HL-60 (cell line): ENCODE measurements at regions not wholly inside any gene's neighbourhood (a gene's known extent, or its start where the extent isn't known, plus 50 kb on each side); places are given as distances from the start of the nearest gene placed in this dataset.

Experiments
- GABPA ChIP-seq: IDR thresholded peaks from 2 replicates; pipeline ENCODE4 v1.6.1; 2012; ENCODE audit warnings: low read depth
- POLR2AphosphoS5 ChIP-seq: IDR thresholded peaks from 2 replicates; pipeline ENCODE4 v1.6.1; 2012; ENCODE audit warnings: low read depth
- TF ChIP-seq, protein P1 (sequence below): IDR thresholded peaks from one replicate; pipeline ENCODE4 v1.5.1; 2011; ENCODE audit warnings: low read length, control low read depth, inconsistent platforms; ENCODE audit not compliant: insufficient read depth
- TF ChIP-seq, protein P2 (sequence below): IDR thresholded peaks from 2 replicates; pipeline ENCODE4 v1.6.1; 2012; ENCODE audit warnings: low read depth; ENCODE audit not compliant: insufficient replicate concordance

DNA sequence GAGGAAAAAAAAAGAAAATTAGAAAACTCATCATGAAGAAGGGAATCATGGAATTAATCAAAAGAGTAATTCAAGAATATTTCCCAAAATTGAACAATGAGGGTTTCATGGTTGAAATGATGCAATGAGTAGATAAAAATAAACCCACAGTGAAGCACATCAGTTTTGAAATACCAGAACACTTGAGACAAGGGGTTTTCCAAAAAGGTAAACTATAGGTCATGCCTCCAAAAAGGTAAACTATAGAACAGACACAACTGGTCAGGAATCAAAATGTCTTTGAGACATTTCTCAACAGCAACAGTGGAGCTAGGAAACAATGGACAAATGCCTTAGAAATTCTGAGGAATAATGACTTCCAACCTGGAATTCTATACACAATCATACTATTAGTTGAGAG lies 60.2 kb upstream of the PCSK5 start:
- TF ChIP-seq, protein P1, sequence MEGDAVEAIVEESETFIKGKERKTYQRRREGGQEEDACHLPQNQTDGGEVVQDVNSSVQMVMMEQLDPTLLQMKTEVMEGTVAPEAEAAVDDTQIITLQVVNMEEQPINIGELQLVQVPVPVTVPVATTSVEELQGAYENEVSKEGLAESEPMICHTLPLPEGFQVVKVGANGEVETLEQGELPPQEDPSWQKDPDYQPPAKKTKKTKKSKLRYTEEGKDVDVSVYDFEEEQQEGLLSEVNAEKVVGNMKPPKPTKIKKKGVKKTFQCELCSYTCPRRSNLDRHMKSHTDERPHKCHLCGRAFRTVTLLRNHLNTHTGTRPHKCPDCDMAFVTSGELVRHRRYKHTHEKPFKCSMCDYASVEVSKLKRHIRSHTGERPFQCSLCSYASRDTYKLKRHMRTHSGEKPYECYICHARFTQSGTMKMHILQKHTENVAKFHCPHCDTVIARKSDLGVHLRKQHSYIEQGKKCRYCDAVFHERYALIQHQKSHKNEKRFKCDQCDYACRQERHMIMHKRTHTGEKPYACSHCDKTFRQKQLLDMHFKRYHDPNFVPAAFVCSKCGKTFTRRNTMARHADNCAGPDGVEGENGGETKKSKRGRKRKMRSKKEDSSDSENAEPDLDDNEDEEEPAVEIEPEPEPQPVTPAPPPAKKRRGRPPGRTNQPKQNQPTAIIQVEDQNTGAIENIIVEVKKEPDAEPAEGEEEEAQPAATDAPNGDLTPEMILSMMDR, result no peak
- no peak for TF ChIP-seq POLR2AphosphoS5
- TF ChIP-seq GABPA, result no peak
- TF ChIP-seq, protein P2, sequence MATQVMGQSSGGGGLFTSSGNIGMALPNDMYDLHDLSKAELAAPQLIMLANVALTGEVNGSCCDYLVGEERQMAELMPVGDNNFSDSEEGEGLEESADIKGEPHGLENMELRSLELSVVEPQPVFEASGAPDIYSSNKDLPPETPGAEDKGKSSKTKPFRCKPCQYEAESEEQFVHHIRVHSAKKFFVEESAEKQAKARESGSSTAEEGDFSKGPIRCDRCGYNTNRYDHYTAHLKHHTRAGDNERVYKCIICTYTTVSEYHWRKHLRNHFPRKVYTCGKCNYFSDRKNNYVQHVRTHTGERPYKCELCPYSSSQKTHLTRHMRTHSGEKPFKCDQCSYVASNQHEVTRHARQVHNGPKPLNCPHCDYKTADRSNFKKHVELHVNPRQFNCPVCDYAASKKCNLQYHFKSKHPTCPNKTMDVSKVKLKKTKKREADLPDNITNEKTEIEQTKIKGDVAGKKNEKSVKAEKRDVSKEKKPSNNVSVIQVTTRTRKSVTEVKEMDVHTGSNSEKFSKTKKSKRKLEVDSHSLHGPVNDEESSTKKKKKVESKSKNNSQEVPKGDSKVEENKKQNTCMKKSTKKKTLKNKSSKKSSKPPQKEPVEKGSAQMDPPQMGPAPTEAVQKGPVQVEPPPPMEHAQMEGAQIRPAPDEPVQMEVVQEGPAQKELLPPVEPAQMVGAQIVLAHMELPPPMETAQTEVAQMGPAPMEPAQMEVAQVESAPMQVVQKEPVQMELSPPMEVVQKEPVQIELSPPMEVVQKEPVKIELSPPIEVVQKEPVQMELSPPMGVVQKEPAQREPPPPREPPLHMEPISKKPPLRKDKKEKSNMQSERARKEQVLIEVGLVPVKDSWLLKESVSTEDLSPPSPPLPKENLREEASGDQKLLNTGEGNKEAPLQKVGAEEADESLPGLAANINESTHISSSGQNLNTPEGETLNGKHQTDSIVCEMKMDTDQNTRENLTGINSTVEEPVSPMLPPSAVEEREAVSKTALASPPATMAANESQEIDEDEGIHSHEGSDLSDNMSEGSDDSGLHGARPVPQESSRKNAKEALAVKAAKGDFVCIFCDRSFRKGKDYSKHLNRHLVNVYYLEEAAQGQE, result no peak
